SK-MEL-5 (cell line): ENCODE measurements at regions not wholly inside any gene's neighbourhood (a gene's known extent, or its start where the extent isn't known, plus 50 kb on each side); places are given as distances from the start of the nearest gene placed in this dataset.

Experiments
- DNase-seq: peaks from one replicate; pipeline ENCODE4 v3.0.0-alpha.2; 2016; ENCODE audit warnings: low read depth, low spot score
- in situ Hi-C: cut with HindIII; loops from 2 replicates; pipeline ENCODE4 v1.10.0; 2016; ENCODE audit warnings: low sequenced_read_pairs, high pct_unique_total_duplicates, low pct_unique_long_range_greater_than_20kb

GRCh38 chr6:14917109-14917910 is 328.6 kb upstream of the JARID2 start:
- in situ Hi-C loops, result no loop called here
- no peak for DNase-seq

- no peak for DNase-seq
- in situ Hi-C loops, result no loop called here
Measured at GRCh38 chr6:14918200-14918907, 327.5 kb upstream of the JARID2 start.

GRCh38 chr6:14919038-14919670 is 326.7 kb upstream of the JARID2 start:
- in situ Hi-C loops, result no loop called here

GRCh38 chr6:14920276-14920675 is 325.6 kb upstream of the JARID2 start:
- DNase-seq, result no peak
- in situ Hi-C loops, result no loop called here

More at GRCh38 chr6:14919038-14919670, 326.7 kb upstream of the JARID2 start:
- no peak for DNase-seq

GRCh38 chr6:14921170-14921569 is 324.7 kb upstream of the JARID2 start:
- in situ Hi-C loops, result no loop called here
- DNase-seq, result no peak

GRCh38 chr6:14921878-14922671 is 323.8 kb upstream of the JARID2 start:
- in situ Hi-C loops, result no loop called here
- DNase-seq, result no peak

- in situ Hi-C loops, result no loop called here
- no peak for DNase-seq
Measured at GRCh38 chr6:14922706-14923460, 323.0 kb upstream of the JARID2 start.

- in situ Hi-C loops, result no loop called here
- DNase-seq, result no peak
Measured at GRCh38 chr6:14924126-14925024, 321.5 kb upstream of the JARID2 start.

GRCh38 chr6:14925025-14925698 is 320.7 kb upstream of the JARID2 start:
- in situ Hi-C loops, result no loop called here
- DNase-seq, result no peak

GRCh38 chr6:14925699-14926026 is 320.2 kb upstream of the JARID2 start:
- peak; percentile 24 for DNase-seq
- in situ Hi-C loops, result no loop called here

GRCh38 chr6:14927398-14927797 is 318.5 kb upstream of the JARID2 start:
- in situ Hi-C loops, result no loop called here

GRCh38 chr6:14929291-14929690 is 316.6 kb upstream of the JARID2 start:
- DNase-seq, result no peak
- in situ Hi-C loops, result no loop called here

More at GRCh38 chr6:14927398-14927797, 318.5 kb upstream of the JARID2 start:
- DNase-seq, result no peak

- DNase-seq, result no peak
- in situ Hi-C loops, result no loop called here
Measured at GRCh38 chr6:14930366-14930989, 315.4 kb upstream of the JARID2 start.

GRCh38 chr6:14932485-14933182 is 313.2 kb upstream of the JARID2 start:
- in situ Hi-C loops, result no loop called here

GRCh38 chr6:14933183-14933544 is 312.7 kb upstream of the JARID2 start:
- no peak for DNase-seq
- in situ Hi-C loops, result no loop called here

More at GRCh38 chr6:14932485-14933182, 313.2 kb upstream of the JARID2 start:
- DNase-seq, result peak; percentile 94
